IMR-90 (cell line): ENCODE measurements at regions not wholly inside any gene's neighbourhood (a gene's known extent, or its start where the extent isn't known, plus 50 kb on each side); places are given as distances from the start of the nearest gene placed in this dataset.

Experiments
- ATAC-seq: fragments of 200-7000 bp; cut with Tn5 transposase; 2 replicates; pipeline ENCODE4 v1.9.1; 2020; ENCODE audit warnings: low read depth, mild to moderate bottlenecking, moderate library complexity
- BruUV-seq: library from RNA; stranded (reverse); fragments of 400-500 nt; replicated peaks from 2 replicates; lab custom pipeline; 2021; lab: Mats Ljungman, UMichigan
- CTCF ChIA-PET: fragments of 300-600 bp; formaldehyde crosslinking; extraction: SDS; loops from one replicate; lab custom pipeline; 2021; ENCODE audit warnings: antibody characterized with exemption; lab: Yijun Ruan, JAX
- POLR2A ChIA-PET: fragments of 300-600 bp; sonication (Branson Sonifier 250); formaldehyde crosslinking; loops from one replicate; lab custom pipeline; 2022; ENCODE audit warnings: antibody characterized with exemption; ENCODE audit not compliant: unreplicated experiment; lab: Charles Lee
- DNase-seq: peaks from one replicate; pipeline ENCODE4 v3.0.0; 2013
- H2AFZ ChIP-seq: replicated peaks from 2 replicates; pipeline ENCODE3; 2013; ENCODE audit warnings: low read length, mild to moderate bottlenecking; ENCODE audit not compliant: poor library complexity
- H2AK5ac ChIP-seq: 2 replicates; pipeline ENCODE4 v1.6.1; 2013; ENCODE audit warnings: low read depth, low read length, inconsistent platforms
- H2AK9ac ChIP-seq: replicated peaks from 2 replicates; pipeline ENCODE3; 2013; ENCODE audit warnings: mild to moderate bottlenecking, low read depth, low read length, moderate library complexity; ENCODE audit not compliant: poor library complexity
- H2BK120ac ChIP-seq: 2 replicates; pipeline ENCODE4 v1.6.1; 2013; ENCODE audit warnings: low read depth, low read length, inconsistent platforms
- H2BK15ac ChIP-seq: 3 replicates; pipeline ENCODE4 v1.6.1; 2013; ENCODE audit warnings: low read depth, low read length, inconsistent platforms
- H2BK20ac ChIP-seq: 2 replicates; pipeline ENCODE4 v1.6.1; 2013; ENCODE audit warnings: low read depth, mild to moderate bottlenecking, inconsistent platforms, low read length, moderate library complexity
- H2BK5ac ChIP-seq: 2 replicates; pipeline ENCODE4 v1.6.1; 2013; ENCODE audit warnings: mild to moderate bottlenecking, low read depth, low read length, inconsistent platforms; ENCODE audit not compliant: poor library complexity, severe bottlenecking
- H3K14ac ChIP-seq: replicated peaks from 2 replicates; pipeline ENCODE4 v1.6.1; 2013; ENCODE audit warnings: low read depth, low read length, inconsistent platforms
- H3K18ac ChIP-seq: 2 replicates; pipeline ENCODE4 v1.6.1; 2013; ENCODE audit warnings: low read depth, low read length, control low read depth
- H3K23ac ChIP-seq: 2 replicates; pipeline ENCODE4 v1.6.1; 2013; ENCODE audit warnings: low read depth, low read length, inconsistent platforms
- H3K27ac ChIP-seq: 2 replicates; pipeline ENCODE4 v1.5.1; 2013; ENCODE audit warnings: mild to moderate bottlenecking, control low read depth, low read length; ENCODE audit not compliant: insufficient read depth
- H3K27me3 ChIP-seq: 2 replicates; pipeline ENCODE4 v1.6.1; 2013; ENCODE audit warnings: low read length; ENCODE audit not compliant: control insufficient read depth, insufficient read depth
- H3K36me3 ChIP-seq: 2 replicates; pipeline ENCODE4 v1.6.1; 2013; ENCODE audit warnings: low read length, mixed read lengths; ENCODE audit not compliant: control insufficient read depth, insufficient read depth
- H3K4ac ChIP-seq: 2 replicates; pipeline ENCODE4 v1.6.1; 2013; ENCODE audit warnings: low read depth, low read length, inconsistent platforms
- H3K4me1 ChIP-seq: 2 replicates; pipeline ENCODE4 v1.6.1; 2013; ENCODE audit warnings: low read length, mixed read lengths; ENCODE audit not compliant: control insufficient read depth, insufficient read depth
- H3K4me2 ChIP-seq: 2 replicates; pipeline ENCODE4 v1.6.1; 2013; ENCODE audit warnings: low read depth, mild to moderate bottlenecking, control low read depth, low read length, moderate library complexity
- H3K4me3 ChIP-seq: 2 replicates; pipeline ENCODE4 v1.5.1; 2013; ENCODE audit warnings: low read depth, mild to moderate bottlenecking, control low read depth, low read length, moderate library complexity; ENCODE audit not compliant: insufficient read depth
- H3K56ac ChIP-seq: 2 replicates; pipeline ENCODE4 v1.6.1; 2013; ENCODE audit warnings: low read length, inconsistent platforms; ENCODE audit not compliant: insufficient read depth; ENCODE audit errors: extremely low read depth
- H3K79me1 ChIP-seq, 2 experiments: 2 replicates each; pipeline ENCODE4 v1.6.1; 2013; ENCODE audit warnings: low read length in 2 of 2, inconsistent platforms in 1 of 2, low read depth in 1 of 2
- H3K9ac ChIP-seq: 2 replicates; pipeline ENCODE4 v1.6.1; 2013; ENCODE audit warnings: low read depth, low read length, control low read depth
- H3K9me1 ChIP-seq: 2 replicates; pipeline ENCODE4 v1.6.1; 2013; ENCODE audit warnings: low read length, inconsistent platforms; ENCODE audit not compliant: insufficient read depth
- H3K9me3 ChIP-seq: 2 replicates; pipeline ENCODE4 v1.6.1; 2013; ENCODE audit warnings: low read length; ENCODE audit not compliant: control insufficient read depth, insufficient read depth
- H4K20me1 ChIP-seq: 2 replicates; pipeline ENCODE4 v1.6.1; 2013; ENCODE audit warnings: low read length, inconsistent platforms; ENCODE audit not compliant: insufficient read depth
- H4K5ac ChIP-seq: 2 replicates; pipeline ENCODE4 v1.6.1; 2013; ENCODE audit warnings: mild to moderate bottlenecking, low read depth, low read length, control low read depth
- H4K8ac ChIP-seq, 2 experiments: 2 replicates each; pipeline ENCODE4 v1.6.1; 2013; ENCODE audit warnings: low read depth in 2 of 2, low read length in 2 of 2, control low read depth in 1 of 2, inconsistent platforms in 1 of 2
- H4K91ac ChIP-seq: 2 replicates; pipeline ENCODE4 v1.6.1; 2013; ENCODE audit warnings: low read depth, low read length, inconsistent platforms; ENCODE audit not compliant: insufficient read depth
- BHLHE40 ChIP-seq: fragments of 150-350 bp; IDR thresholded peaks from 2 replicates; pipeline ENCODE4 v1.6.1; 2016; ENCODE audit warnings: mild to moderate bottlenecking, low read depth, low read length
- CEBPB ChIP-seq: IDR thresholded peaks from 2 replicates; pipeline ENCODE4 v1.6.1; 2012; ENCODE audit warnings: low read depth, low read length, improper control_type of control experiment
- CHD1 ChIP-seq: IDR thresholded peaks from 2 replicates; pipeline ENCODE4 v1.6.1; 2012; ENCODE audit warnings: low read depth, low read length, improper control_type of control experiment
- ELK1 ChIP-seq: fragments of 150-350 bp; IDR thresholded peaks from 2 replicates; pipeline ENCODE4 v1.6.1; 2016; ENCODE audit warnings: low read depth, mild to moderate bottlenecking, low read length, moderate library complexity, borderline replicate concordance
- FOS ChIP-seq: fragments of 150-350 bp; IDR thresholded peaks from 2 replicates; pipeline ENCODE4 v1.6.1; 2016; ENCODE audit warnings: low read depth, low read length
- MAFK ChIP-seq: IDR thresholded peaks from 2 replicates; pipeline ENCODE4 v1.6.1; 2012; ENCODE audit warnings: low read depth, low read length, improper control_type of control experiment
- MXI1 ChIP-seq: IDR thresholded peaks from 2 replicates; pipeline ENCODE4 v1.6.1; 2012; ENCODE audit warnings: low read depth, mild to moderate bottlenecking, low read length, moderate library complexity, borderline replicate concordance
- RCOR1 ChIP-seq: IDR thresholded peaks from 2 replicates; pipeline ENCODE4 v1.6.1; 2012; ENCODE audit warnings: mild to moderate bottlenecking, low read length, improper control_type of control experiment; ENCODE audit not compliant: insufficient replicate concordance
- RFX5 ChIP-seq: IDR thresholded peaks from 2 replicates; pipeline ENCODE4 v1.8.0; 2012; ENCODE audit warnings: low read depth, mild to moderate bottlenecking, low read length, moderate library complexity
- USF2 ChIP-seq: fragments of 150-350 bp; IDR thresholded peaks from 2 replicates; pipeline ENCODE4 v1.6.1; 2017; ENCODE audit warnings: mild to moderate bottlenecking, antibody characterized with exemption, low read length, low read depth
- WGBS, 2 experiments: methylation state at CpG; one replicate each; pipeline versions ENCODE4 v1.1.5 to v1.1.7; 2013; ENCODE audit warnings: missing lambda C conversion rate in 2 of 2; ENCODE audit not compliant: insufficient read length in 1 of 2; ENCODE audit errors: extremely low coverage in 2 of 2; 5-methylcytosine and 5-hydroxymethylcytosine counted together
- dilution Hi-C: fragments of 300-500 bp; cut with HindIII; formaldehyde crosslinking; loops from one replicate; pipeline ENCODE4 v1.14.3; 2018; ENCODE audit warnings: low sequenced_read_pairs; ENCODE audit not compliant: unreplicated experiment
- in situ Hi-C: fragments of 300-500 bp; cut with MboI; formaldehyde crosslinking; loops from 3 replicates; pipeline ENCODE4 v1.14.3; 2019; ENCODE audit warnings: low sequenced_read_pairs, inconsistent platforms, mixed read lengths
- intact Hi-C: fragments of 100-400 bp; cut with micrococcal nuclease; formaldehyde crosslinking; loops from 2 replicates; pipeline ENCODE4 v1.10.0; 2022

GRCh38 chr6:93498713-93499112, 79.4 kb upstream of the EPHA7 start:
- no peak overlapping the region for H4K5ac ChIP-seq
- no peak overlapping the region for H4K8ac ChIP-seq
- no peak overlapping the region for H2AK5ac ChIP-seq
- ChIA-PET CTCF (no interaction called here), POLR2A (no interaction called here)
- no peak overlapping the region for H3K4ac ChIP-seq
- no peak overlapping the region for H2BK15ac ChIP-seq
- DNase-seq (no peak), ATAC-seq (no peak)
- H3K79me1 ChIP-seq = no peaks in the 10 kb centered on the region
- no peak overlapping the region for H3K4me3 ChIP-seq
- H3K23ac ChIP-seq = no peak overlapping the region
- no peaks in the 10 kb centered on the region for H3K4me1 ChIP-seq
- H4K91ac ChIP-seq = no peak overlapping the region
- in situ Hi-C loops (no loop called here), intact Hi-C loops (no loop called here), dilution Hi-C loops (no loop called here)
- no CpG with 5 or more reads among the region's 4 CpGs for WGBS, 2 experiments
- no peaks in the 10 kb centered on the region for H3K27me3 ChIP-seq
- H3K36me3 ChIP-seq = no peaks in the 10 kb centered on the region
- H3K9ac ChIP-seq = no peak overlapping the region
- no peak overlapping the region for H3K27ac ChIP-seq
- no peak overlapping the region for H2AK9ac ChIP-seq
- H3K14ac ChIP-seq = no peak overlapping the region
- TF ChIP-seq CEBPB (no peak), USF2 (no peak), FOS (no peak), RCOR1 (no peak), RFX5 (no peak), ELK1 (no peak), CHD1 (no peak), MAFK (no peak), MXI1 (no peak), BHLHE40 (no peak)
- H2BK20ac ChIP-seq = no peak overlapping the region
- no peak overlapping the region for H3K4me2 ChIP-seq
- no peak overlapping the region for H2BK120ac ChIP-seq
- H3K9me3 ChIP-seq = no peaks in the 10 kb centered on the region
- no peak overlapping the region for H3K56ac ChIP-seq
- no TSS peak for BruUV-seq
- H2AFZ ChIP-seq = no peak overlapping the region
- H3K9me1 ChIP-seq = no peaks in the 10 kb centered on the region
- no peaks in the 10 kb centered on the region for H4K20me1 ChIP-seq
- H2BK5ac ChIP-seq = no peak overlapping the region
- no peak overlapping the region for H3K18ac ChIP-seq
